ENCODE measurements at regions not wholly inside any gene's neighbourhood (a gene's known extent, or its start where the extent isn't known, plus 50 kb on each side); places are given as distances from the start of the nearest gene placed in this dataset.
"Not testable (repeated sequence)": the region's sequence is repeated elsewhere in the genome, so short reads cannot be mapped to it uniquely, and the experiment has no call there.

- Histone ChIP-seq H3K9me3 (ENCODE audit: control insufficient read depth in 3 of 3, low read length in 3 of 3) (peaks cover 0 to 3% (median 0%) of the 10 kb centered on the region in 3 donors), H3K4me1 (ENCODE audit: control insufficient read depth in 3 of 3, insufficient read depth in 3 of 3, low read length in 3 of 3) (no peaks in the 10 kb centered on the region), H3K27ac (ENCODE audit: low read depth, low read length) (no peak overlapping the region), H3K4me3 (ENCODE audit: low read length in 3 of 3) (no peak overlapping the region), H3K27me3 (ENCODE audit: control insufficient read depth in 3 of 3, insufficient read depth in 3 of 3, low read length in 3 of 3) (no peaks in the 10 kb centered on the region), H3K36me3 (ENCODE audit: control insufficient read depth in 3 of 3, insufficient read depth in 3 of 3, low read length in 3 of 3) (no peaks in the 10 kb centered on the region), H3K9ac (ENCODE audit: low read depth in 1 of 3, low read length in 3 of 3) (no peak overlapping the region)
Observed at GRCh38 chr5:99349787-99350186, 421.0 kb upstream of the CHD1 start.

GRCh38 chr5:99348597-99348996 lies 419.8 kb upstream of the CHD1 start:
- Histone ChIP-seq H3K27me3 (ENCODE audit: control insufficient read depth in 3 of 3, insufficient read depth in 3 of 3, low read length in 3 of 3) (no peaks in the 10 kb centered on the region), H3K4me1 (ENCODE audit: control insufficient read depth in 3 of 3, insufficient read depth in 3 of 3, low read length in 3 of 3) (no peaks in the 10 kb centered on the region), H3K36me3 (ENCODE audit: control insufficient read depth in 3 of 3, insufficient read depth in 3 of 3, low read length in 3 of 3) (no peaks in the 10 kb centered on the region), H3K27ac (ENCODE audit: low read depth, low read length) (no peak overlapping the region), H3K9ac (ENCODE audit: low read depth in 1 of 3, low read length in 3 of 3) (no peak overlapping the region), H3K9me3 (ENCODE audit: control insufficient read depth in 3 of 3, low read length in 3 of 3) (peaks cover 0 to 3% (median 0%) of the 10 kb centered on the region in 3 donors), H3K4me3 (ENCODE audit: low read length in 3 of 3) (no peak overlapping the region)

GRCh38 chr5:99339758-99340157 lies 411.0 kb upstream of the CHD1 start:
- not testable (repeated sequence) for H3K4me3 ChIP-seq (ENCODE audit: low read length in 3 of 3); H3K9ac ChIP-seq (ENCODE audit: low read depth in 1 of 3, low read length in 3 of 3); H3K27me3 ChIP-seq (ENCODE audit: control insufficient read depth in 3 of 3, insufficient read depth in 3 of 3, low read length in 3 of 3); H3K9me3 ChIP-seq (ENCODE audit: control insufficient read depth in 3 of 3, low read length in 3 of 3); H3K4me1 ChIP-seq (ENCODE audit: control insufficient read depth in 3 of 3, insufficient read depth in 3 of 3, low read length in 3 of 3); H3K27ac ChIP-seq (ENCODE audit: low read depth, low read length); H3K36me3 ChIP-seq (ENCODE audit: control insufficient read depth in 3 of 3, insufficient read depth in 3 of 3, low read length in 3 of 3)

- no peak overlapping the region for H3K9ac ChIP-seq (ENCODE audit: low read depth in 1 of 3, low read length in 3 of 3)
- no peaks in the 10 kb centered on the region for H3K36me3 ChIP-seq (ENCODE audit: control insufficient read depth in 3 of 3, insufficient read depth in 3 of 3, low read length in 3 of 3)
- no peaks in the 10 kb centered on the region for H3K9me3 ChIP-seq (ENCODE audit: control insufficient read depth in 3 of 3, low read length in 3 of 3)
- no peak overlapping the region for H3K27ac ChIP-seq (ENCODE audit: low read depth, low read length)
- H3K4me1 ChIP-seq (ENCODE audit: control insufficient read depth in 3 of 3, insufficient read depth in 3 of 3, low read length in 3 of 3) = no peaks in the 10 kb centered on the region
- H3K27me3 ChIP-seq (ENCODE audit: control insufficient read depth in 3 of 3, insufficient read depth in 3 of 3, low read length in 3 of 3) = no peaks in the 10 kb centered on the region
- H3K4me3 ChIP-seq (ENCODE audit: low read length in 3 of 3) = no peak overlapping the region
Observed at GRCh38 chr5:99334936-99335335, 406.1 kb upstream of the CHD1 start.

GRCh38 chr5:99331061-99331460 lies 402.3 kb upstream of the CHD1 start:
- Histone ChIP-seq H3K9me3 (ENCODE audit: control insufficient read depth in 3 of 3, low read length in 3 of 3) (no peaks in the 10 kb centered on the region), H3K9ac (ENCODE audit: low read depth in 1 of 3, low read length in 3 of 3) (no peak overlapping the region), H3K4me1 (ENCODE audit: control insufficient read depth in 3 of 3, insufficient read depth in 3 of 3, low read length in 3 of 3) (no peaks in the 10 kb centered on the region), H3K27me3 (ENCODE audit: control insufficient read depth in 3 of 3, insufficient read depth in 3 of 3, low read length in 3 of 3) (no peaks in the 10 kb centered on the region), H3K36me3 (ENCODE audit: control insufficient read depth in 3 of 3, insufficient read depth in 3 of 3, low read length in 3 of 3) (no peaks in the 10 kb centered on the region), H3K4me3 (ENCODE audit: low read length in 3 of 3) (no peak overlapping the region), H3K27ac (ENCODE audit: low read depth, low read length) (no peak overlapping the region)

GRCh38 chr5:99320436-99320835 lies 391.6 kb upstream of the CHD1 start:
- no peak overlapping the region for H3K4me3 ChIP-seq (ENCODE audit: low read length in 3 of 3)
- H3K27me3 ChIP-seq (ENCODE audit: control insufficient read depth in 3 of 3, insufficient read depth in 3 of 3, low read length in 3 of 3) = no peaks in the 10 kb centered on the region
- H3K36me3 ChIP-seq (ENCODE audit: control insufficient read depth in 3 of 3, insufficient read depth in 3 of 3, low read length in 3 of 3) = no peaks in the 10 kb centered on the region
- no peaks in the 10 kb centered on the region for H3K9me3 ChIP-seq (ENCODE audit: control insufficient read depth in 3 of 3, low read length in 3 of 3)
- no peak overlapping the region for H3K9ac ChIP-seq (ENCODE audit: low read depth in 1 of 3, low read length in 3 of 3)
- no peak overlapping the region for H3K27ac ChIP-seq (ENCODE audit: low read depth, low read length)
- no peaks in the 10 kb centered on the region for H3K4me1 ChIP-seq (ENCODE audit: control insufficient read depth in 3 of 3, insufficient read depth in 3 of 3, low read length in 3 of 3)

GRCh38 chr5:99317136-99317535 lies 388.3 kb upstream of the CHD1 start:
- Histone ChIP-seq H3K27ac (ENCODE audit: low read depth, low read length) (no peak overlapping the region), H3K4me3 (ENCODE audit: low read length in 3 of 3) (no peak overlapping the region), H3K36me3 (ENCODE audit: control insufficient read depth in 3 of 3, insufficient read depth in 3 of 3, low read length in 3 of 3) (no peaks in the 10 kb centered on the region), H3K4me1 (ENCODE audit: control insufficient read depth in 3 of 3, insufficient read depth in 3 of 3, low read length in 3 of 3) (no peaks in the 10 kb centered on the region), H3K9ac (ENCODE audit: low read depth in 1 of 3, low read length in 3 of 3) (no peak overlapping the region), H3K9me3 (ENCODE audit: control insufficient read depth in 3 of 3, low read length in 3 of 3) (no peaks in the 10 kb centered on the region), H3K27me3 (ENCODE audit: control insufficient read depth in 3 of 3, insufficient read depth in 3 of 3, low read length in 3 of 3) (no peaks in the 10 kb centered on the region)

GRCh38 chr5:99316484-99316883 lies 387.7 kb upstream of the CHD1 start:
- Histone ChIP-seq H3K27me3 (ENCODE audit: control insufficient read depth in 3 of 3, insufficient read depth in 3 of 3, low read length in 3 of 3) (no peaks in the 10 kb centered on the region), H3K36me3 (ENCODE audit: control insufficient read depth in 3 of 3, insufficient read depth in 3 of 3, low read length in 3 of 3) (no peaks in the 10 kb centered on the region), H3K4me1 (ENCODE audit: control insufficient read depth in 3 of 3, insufficient read depth in 3 of 3, low read length in 3 of 3) (no peaks in the 10 kb centered on the region), H3K9ac (ENCODE audit: low read depth in 1 of 3, low read length in 3 of 3) (no peak overlapping the region), H3K9me3 (ENCODE audit: control insufficient read depth in 3 of 3, low read length in 3 of 3) (no peaks in the 10 kb centered on the region), H3K27ac (ENCODE audit: low read depth, low read length) (no peak overlapping the region), H3K4me3 (ENCODE audit: low read length in 3 of 3) (no peak overlapping the region)

GRCh38 chr5:99315413-99316183 lies 386.8 kb upstream of the CHD1 start:
- H3K4me3 ChIP-seq (ENCODE audit: low read length in 3 of 3) = no peak overlapping the region
- no peak overlapping the region for H3K9ac ChIP-seq (ENCODE audit: low read depth in 1 of 3, low read length in 3 of 3)
- H3K9me3 ChIP-seq (ENCODE audit: control insufficient read depth in 3 of 3, low read length in 3 of 3) = no peaks in the 10 kb centered on the region
- H3K4me1 ChIP-seq (ENCODE audit: control insufficient read depth in 3 of 3, insufficient read depth in 3 of 3, low read length in 3 of 3) = no peaks in the 10 kb centered on the region
- no peaks in the 10 kb centered on the region for H3K27me3 ChIP-seq (ENCODE audit: control insufficient read depth in 3 of 3, insufficient read depth in 3 of 3, low read length in 3 of 3)
- no peak overlapping the region for H3K27ac ChIP-seq (ENCODE audit: low read depth, low read length)
- H3K36me3 ChIP-seq (ENCODE audit: control insufficient read depth in 3 of 3, insufficient read depth in 3 of 3, low read length in 3 of 3) = no peaks in the 10 kb centered on the region

- Histone ChIP-seq H3K27ac (ENCODE audit: low read depth, low read length) (no peak overlapping the region), H3K27me3 (ENCODE audit: control insufficient read depth in 3 of 3, insufficient read depth in 3 of 3, low read length in 3 of 3) (no peaks in the 10 kb centered on the region)
Observed at GRCh38 chr5:99314721-99315120, 385.9 kb upstream of the CHD1 start.

More at GRCh38 chr5:99314721-99315120, 385.9 kb upstream of the CHD1 start:
- Histone ChIP-seq H3K36me3 (ENCODE audit: control insufficient read depth in 3 of 3, insufficient read depth in 3 of 3, low read length in 3 of 3) (no peaks in the 10 kb centered on the region), H3K9ac (ENCODE audit: low read depth in 1 of 3, low read length in 3 of 3) (no peak overlapping the region), H3K4me1 (ENCODE audit: control insufficient read depth in 3 of 3, insufficient read depth in 3 of 3, low read length in 3 of 3) (no peaks in the 10 kb centered on the region), H3K4me3 (ENCODE audit: low read length in 3 of 3) (no peak overlapping the region), H3K9me3 (ENCODE audit: control insufficient read depth in 3 of 3, low read length in 3 of 3) (no peaks in the 10 kb centered on the region)
